Hepatocyte (in vitro differentiated cells): ENCODE measurements at regions not wholly inside any gene's neighbourhood (a gene's known extent, or its start where the extent isn't known, plus 50 kb on each side); places are given as distances from the start of the nearest gene placed in this dataset.

Source experiments
- DNase-seq: peaks from one replicate; pipeline ENCODE4 v3.0.0-alpha.2; 2016; ENCODE audit warnings: low spot score
- H2AFZ ChIP-seq: fragments of 200-600 bp; sonication (generic); 2 replicates; pipeline ENCODE4 v1.6.0; 2016; ENCODE audit warnings: antibody characterized with exemption, mild to moderate bottlenecking
- H3K27ac ChIP-seq: fragments of 200-600 bp; sonication (generic); 2 replicates; pipeline ENCODE4 v1.5.1; 2016; ENCODE audit warnings: mild to moderate bottlenecking
- H3K27me3 ChIP-seq: fragments of 200-600 bp; sonication (generic); 2 replicates; pipeline ENCODE4 v1.6.1; 2016
- H3K36me3 ChIP-seq: fragments of 200-600 bp; sonication (generic); replicated peaks from 2 replicates; pipeline ENCODE4 v1.5.1; 2016; ENCODE audit warnings: low read depth; ENCODE audit not compliant: insufficient read depth
- H3K4me1 ChIP-seq: fragments of 200-600 bp; sonication (generic); 2 replicates; pipeline ENCODE4 v1.5.1; 2016; ENCODE audit warnings: mild to moderate bottlenecking, moderate library complexity; ENCODE audit not compliant: insufficient read depth
- H3K4me2 ChIP-seq: fragments of 200-600 bp; sonication (generic); 2 replicates; pipeline ENCODE4 v1.6.0; 2016
- H3K4me3 ChIP-seq: fragments of 200-600 bp; sonication (generic); 2 replicates; pipeline ENCODE4 v1.5.1; 2016; ENCODE audit warnings: mild to moderate bottlenecking
- H3K79me2 ChIP-seq: fragments of 200-600 bp; sonication (generic); 2 replicates; pipeline ENCODE4 v1.6.0; 2017; ENCODE audit warnings: mild to moderate bottlenecking
- H3K9me2 ChIP-seq: fragments of 200-600 bp; sonication (generic); replicated peaks from 2 replicates; pipeline ENCODE4 v1.6.0; 2017; ENCODE audit warnings: mild to moderate bottlenecking; ENCODE audit not compliant: insufficient read depth
- H3K9me3 ChIP-seq: fragments of 200-600 bp; sonication (generic); 2 replicates; pipeline ENCODE4 v1.5.1; 2016; ENCODE audit warnings: low read depth, mild to moderate bottlenecking
- H4K20me1 ChIP-seq: fragments of 200-600 bp; sonication (generic); 2 replicates; pipeline ENCODE4 v1.6.0; 2016; ENCODE audit warnings: mild to moderate bottlenecking; ENCODE audit not compliant: insufficient read depth, poor library complexity, severe bottlenecking
- CTCF ChIP-seq: fragments of 200-600 bp; sonication (generic); IDR thresholded peaks from 2 replicates; pipeline ENCODE4 v1.5.1; 2016; ENCODE audit warnings: antibody characterized with exemption, mild to moderate bottlenecking; ENCODE audit not compliant: poor library complexity
- EZH2 ChIP-seq: fragments of 200-600 bp; sonication (generic); IDR thresholded peaks from 2 replicates; pipeline ENCODE4 v1.6.1; 2016; ENCODE audit warnings: antibody characterized with exemption, mild to moderate bottlenecking, borderline replicate concordance
- EZH2phosphoT487 ChIP-seq: fragments of 200-600 bp; sonication (generic); IDR thresholded peaks from one replicate; pipeline ENCODE4 v1.6.1; 2018; ENCODE audit warnings: antibody characterized with exemption, mild to moderate bottlenecking, low read depth, moderate library complexity; ENCODE audit not compliant: unreplicated experiment, severe bottlenecking
- WGBS: methylation state at CpG from one replicate; pipeline ENCODE4 v1.1.6; 2016; ENCODE audit warnings: low lambda C conversion rate; ENCODE audit errors: missing lambda C conversion rate; 5-methylcytosine and 5-hydroxymethylcytosine counted together

- H3K27me3 ChIP-seq: no peaks in the 10 kb centered on the region
- no peak overlapping the region for H3K4me3 ChIP-seq
- H3K79me2 ChIP-seq: no peaks in the 10 kb centered on the region
- H3K9me2 ChIP-seq: no peaks in the 10 kb centered on the region
- H3K4me2 ChIP-seq: no peak overlapping the region
- H3K27ac ChIP-seq: no peak overlapping the region
- no peaks in the 10 kb centered on the region for H4K20me1 ChIP-seq
- WGBS: 95% methylated on average over 7 of the region's 7 CpGs
- H3K9me3 ChIP-seq: no peaks in the 10 kb centered on the region
- H3K36me3 ChIP-seq: no peaks in the 10 kb centered on the region
- TF ChIP-seq CTCF (no peak), EZH2phosphoT487 (no peak), EZH2 (no peak)
- H3K4me1 ChIP-seq: no peaks in the 10 kb centered on the region
- no peak overlapping the region for H2AFZ ChIP-seq
- DNase-seq: no peak
Observed at GRCh38 chr7:68861171-68861570, 737.1 kb upstream of the AUTS2 start.

- Histone ChIP-seq H3K4me3 (no peak overlapping the region), H3K9me3 (no peaks in the 10 kb centered on the region), H3K4me1 (no peaks in the 10 kb centered on the region), H3K27ac (no peak overlapping the region), H2AFZ (no peak overlapping the region), H3K4me2 (no peak overlapping the region), H3K27me3 (no peaks in the 10 kb centered on the region), H3K79me2 (no peaks in the 10 kb centered on the region), H3K9me2 (no peaks in the 10 kb centered on the region), H3K36me3 (no peaks in the 10 kb centered on the region), H4K20me1 (no peaks in the 10 kb centered on the region)
- WGBS: 87% methylated on average over 6 of the region's 6 CpGs
- no peak for TF ChIP-seq EZH2
- no peak for TF ChIP-seq EZH2phosphoT487
- no peak for TF ChIP-seq CTCF
- DNase-seq: no peak
Observed at GRCh38 chr7:68862261-68862660, 736.0 kb upstream of the AUTS2 start.

- no peak overlapping the region for H3K4me2 ChIP-seq
- H4K20me1 ChIP-seq: no peaks in the 10 kb centered on the region
- 86% methylated on average over 4 of the region's 4 CpGs for WGBS
- H3K9me3 ChIP-seq: no peaks in the 10 kb centered on the region
- H2AFZ ChIP-seq: no peak overlapping the region
- no peaks in the 10 kb centered on the region for H3K4me1 ChIP-seq
- no peaks in the 10 kb centered on the region for H3K79me2 ChIP-seq
- no peaks in the 10 kb centered on the region for H3K9me2 ChIP-seq
- TF ChIP-seq EZH2phosphoT487 (no peak), CTCF (no peak)
- DNase-seq: no peak
- no peaks in the 10 kb centered on the region for H3K27me3 ChIP-seq
- H3K4me3 ChIP-seq: no peak overlapping the region
- no peaks in the 10 kb centered on the region for H3K36me3 ChIP-seq
- H3K27ac ChIP-seq: no peak overlapping the region
Observed at GRCh38 chr7:68862736-68863135, 735.5 kb upstream of the AUTS2 start.
